ENCODE measurements at regions not wholly inside any gene's neighbourhood (a gene's known extent, or its start where the extent isn't known, plus 50 kb on each side); places are given as distances from the start of the nearest gene placed in this dataset.

DNA sequence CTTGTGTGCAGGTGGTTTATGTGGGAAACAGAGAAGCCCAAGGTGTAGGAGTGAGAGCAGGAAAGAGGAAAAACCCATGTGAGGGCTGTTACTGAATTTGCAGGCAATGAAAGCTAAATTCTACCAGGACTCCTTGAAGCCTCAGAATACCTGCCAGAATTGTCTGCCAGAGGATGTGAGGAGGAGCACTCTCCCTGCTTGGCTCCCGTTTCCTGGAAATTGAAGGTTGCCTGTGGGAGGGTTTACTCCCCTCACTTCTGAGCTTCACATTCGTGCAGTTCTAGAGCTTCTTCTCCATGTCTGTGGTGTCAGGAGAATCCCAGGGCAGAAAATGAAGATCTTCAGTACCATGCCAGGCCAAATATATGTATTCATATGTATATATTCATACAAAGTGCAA lies 220.8 kb upstream of the ZP4 start (continued):
- TF ChIP-seq ZNF16 (tag by site-specific recombination; IDR thresholded peaks at IDR 0.05; ENCODE audit: low read depth) (no peak), ZNF223 (tag by site-specific recombination; IDR thresholded peaks at IDR 0.05) (no peak), ZNF214 (tag by site-specific recombination; IDR thresholded peaks at IDR 0.05; ENCODE audit: borderline replicate concordance) (no peak), ZNF10 (tag by site-specific recombination; IDR thresholded peaks at IDR 0.05) (no peak), TCF7L2 (IDR thresholded peaks at IDR 0.05; ENCODE audit: borderline replicate concordance, low read depth, low read length) (no peak), ZBTB1 (tag by site-specific recombination; IDR thresholded peaks at IDR 0.05) (no peak), ZNF26 (tag by site-specific recombination; IDR thresholded peaks at IDR 0.05) (no peak), ZSCAN23 (tag by site-specific recombination; IDR thresholded peaks at IDR 0.05) (no peak)
- TF ChIP-seq, protein P1, sequence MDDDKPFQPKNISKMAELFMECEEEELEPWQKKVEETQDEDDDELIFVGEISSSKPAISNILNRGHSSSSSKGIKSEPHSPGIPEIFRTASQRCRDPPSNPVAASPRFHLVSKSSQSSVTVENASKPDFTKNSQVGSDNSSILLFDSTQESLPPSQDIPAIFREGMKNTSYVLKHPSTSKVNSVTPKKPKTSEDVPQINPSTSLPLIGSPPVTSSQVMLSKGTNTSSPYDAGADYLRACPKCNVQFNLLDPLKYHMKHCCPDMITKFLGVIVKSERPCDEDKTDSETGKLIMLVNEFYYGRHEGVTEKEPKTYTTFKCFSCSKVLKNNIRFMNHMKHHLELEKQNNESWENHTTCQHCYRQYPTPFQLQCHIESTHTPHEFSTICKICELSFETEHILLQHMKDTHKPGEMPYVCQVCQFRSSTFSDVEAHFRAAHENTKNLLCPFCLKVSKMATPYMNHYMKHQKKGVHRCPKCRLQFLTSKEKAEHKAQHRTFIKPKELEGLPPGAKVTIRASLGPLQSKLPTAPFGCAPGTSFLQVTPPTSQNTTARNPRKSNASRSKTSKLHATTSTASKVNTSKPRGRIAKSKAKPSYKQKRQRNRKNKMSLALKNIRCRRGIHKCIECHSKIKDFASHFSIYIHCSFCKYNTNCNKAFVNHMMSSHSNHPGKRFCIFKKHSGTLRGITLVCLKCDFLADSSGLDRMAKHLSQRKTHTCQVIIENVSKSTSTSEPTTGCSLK (tag by site-specific recombination; IDR thresholded peaks at IDR 0.05) = no peak
- TF ChIP-seq, protein P2, sequence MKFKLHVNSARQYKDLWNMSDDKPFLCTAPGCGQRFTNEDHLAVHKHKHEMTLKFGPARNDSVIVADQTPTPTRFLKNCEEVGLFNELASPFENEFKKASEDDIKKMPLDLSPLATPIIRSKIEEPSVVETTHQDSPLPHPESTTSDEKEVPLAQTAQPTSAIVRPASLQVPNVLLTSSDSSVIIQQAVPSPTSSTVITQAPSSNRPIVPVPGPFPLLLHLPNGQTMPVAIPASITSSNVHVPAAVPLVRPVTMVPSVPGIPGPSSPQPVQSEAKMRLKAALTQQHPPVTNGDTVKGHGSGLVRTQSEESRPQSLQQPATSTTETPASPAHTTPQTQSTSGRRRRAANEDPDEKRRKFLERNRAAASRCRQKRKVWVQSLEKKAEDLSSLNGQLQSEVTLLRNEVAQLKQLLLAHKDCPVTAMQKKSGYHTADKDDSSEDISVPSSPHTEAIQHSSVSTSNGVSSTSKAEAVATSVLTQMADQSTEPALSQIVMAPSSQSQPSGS (tag by site-specific recombination; IDR thresholded peaks at IDR 0.05; ENCODE audit: low read depth) = no peak

- TF ChIP-seq SP2 (tag by site-specific recombination; IDR thresholded peaks at IDR 0.05) (no peak), ZIC2 (tag by site-specific recombination; IDR thresholded peaks at IDR 0.05) (no peak), ZNF146 (tag by site-specific recombination; IDR thresholded peaks at IDR 0.05) (no peak), ZNF354C (tag by site-specific recombination; IDR thresholded peaks at IDR 0.05; ENCODE audit: borderline replicate concordance, low read depth) (no peak), ZNF600 (tag by site-specific recombination; IDR thresholded peaks at IDR 0.05) (no peak), ZNF132 (tag by site-specific recombination; IDR thresholded peaks at IDR 0.05; ENCODE audit: borderline replicate concordance) (no peak), ZNF26 (tag by site-specific recombination; IDR thresholded peaks at IDR 0.05) (no peak), ZNF623 (tag by site-specific recombination; IDR thresholded peaks at IDR 0.05) (no peak), ZNF112 (tag by site-specific recombination; IDR thresholded peaks at IDR 0.05) (no peak), BCL6B (tag by site-specific recombination; IDR thresholded peaks at IDR 0.05) (no peak), ZBTB21 (tag by site-specific recombination; IDR thresholded peaks at IDR 0.05) (no peak), ZNF776 (tag by site-specific recombination; IDR thresholded peaks at IDR 0.05; ENCODE audit: borderline replicate concordance) (no peak), ZNF433 (tag by site-specific recombination; IDR thresholded peaks at IDR 0.05; ENCODE audit: low read depth) (no peak), ZNF174 (tag by site-specific recombination; IDR thresholded peaks at IDR 0.05) (no peak)
- TF ChIP-seq, protein P3, sequence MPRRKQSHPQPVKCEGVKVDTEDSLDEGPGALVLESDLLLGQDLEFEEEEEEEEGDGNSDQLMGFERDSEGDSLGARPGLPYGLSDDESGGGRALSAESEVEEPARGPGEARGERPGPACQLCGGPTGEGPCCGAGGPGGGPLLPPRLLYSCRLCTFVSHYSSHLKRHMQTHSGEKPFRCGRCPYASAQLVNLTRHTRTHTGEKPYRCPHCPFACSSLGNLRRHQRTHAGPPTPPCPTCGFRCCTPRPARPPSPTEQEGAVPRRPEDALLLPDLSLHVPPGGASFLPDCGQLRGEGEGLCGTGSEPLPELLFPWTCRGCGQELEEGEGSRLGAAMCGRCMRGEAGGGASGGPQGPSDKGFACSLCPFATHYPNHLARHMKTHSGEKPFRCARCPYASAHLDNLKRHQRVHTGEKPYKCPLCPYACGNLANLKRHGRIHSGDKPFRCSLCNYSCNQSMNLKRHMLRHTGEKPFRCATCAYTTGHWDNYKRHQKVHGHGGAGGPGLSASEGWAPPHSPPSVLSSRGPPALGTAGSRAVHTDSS (tag by site-specific recombination; IDR thresholded peaks at IDR 0.05) = no peak
- TF ChIP-seq, protein P4, sequence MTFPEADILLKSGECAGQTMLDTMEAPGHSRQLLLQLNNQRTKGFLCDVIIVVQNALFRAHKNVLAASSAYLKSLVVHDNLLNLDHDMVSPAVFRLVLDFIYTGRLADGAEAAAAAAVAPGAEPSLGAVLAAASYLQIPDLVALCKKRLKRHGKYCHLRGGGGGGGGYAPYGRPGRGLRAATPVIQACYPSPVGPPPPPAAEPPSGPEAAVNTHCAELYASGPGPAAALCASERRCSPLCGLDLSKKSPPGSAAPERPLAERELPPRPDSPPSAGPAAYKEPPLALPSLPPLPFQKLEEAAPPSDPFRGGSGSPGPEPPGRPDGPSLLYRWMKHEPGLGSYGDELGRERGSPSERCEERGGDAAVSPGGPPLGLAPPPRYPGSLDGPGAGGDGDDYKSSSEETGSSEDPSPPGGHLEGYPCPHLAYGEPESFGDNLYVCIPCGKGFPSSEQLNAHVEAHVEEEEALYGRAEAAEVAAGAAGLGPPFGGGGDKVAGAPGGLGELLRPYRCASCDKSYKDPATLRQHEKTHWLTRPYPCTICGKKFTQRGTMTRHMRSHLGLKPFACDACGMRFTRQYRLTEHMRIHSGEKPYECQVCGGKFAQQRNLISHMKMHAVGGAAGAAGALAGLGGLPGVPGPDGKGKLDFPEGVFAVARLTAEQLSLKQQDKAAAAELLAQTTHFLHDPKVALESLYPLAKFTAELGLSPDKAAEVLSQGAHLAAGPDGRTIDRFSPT (tag by site-specific recombination; IDR thresholded peaks at IDR 0.05) = no peak
- no peak overlapping the region for H3K27ac ChIP-seq (ENCODE audit: extremely low read depth, low read depth, low read length)
- ChIA-PET CTCF (interaction anchor here (1.7 kb wide), 1 partner anchor 247 kb away, joined by 7 read pairs; no protein-coding TSS in a partner anchor), POLR2A (no interaction called here)
- H3K36me3 ChIP-seq (ENCODE audit: control insufficient read depth in 2 of 2, insufficient read depth in 1 of 2, low read length in 2 of 2) = no peaks in the 10 kb centered on the region
- no peaks in the 10 kb centered on the region for H3K9me3 ChIP-seq (ENCODE audit: control insufficient read depth, insufficient read depth, low read depth, low read length)
- H3K4me1 ChIP-seq (ENCODE audit: control insufficient read depth, insufficient read depth, low read length) = no peaks in the 10 kb centered on the region
- H3K4me3 ChIP-seq (ENCODE audit: low read depth, low read length) = no peak overlapping the region
Measured at GRCh38 chr1:238111081-238111480, 220.4 kb upstream of the ZP4 start.
